HEK293 (cell line): ENCODE measurements at regions not wholly inside any gene's neighbourhood (a gene's known extent, or its start where the extent isn't known, plus 50 kb on each side); places are given as distances from the start of the nearest gene placed in this dataset.

Source experiments
- CTCF ChIA-PET: fragments of 350-600 bp; formaldehyde crosslinking; extraction: SDS; loops from one replicate; lab custom pipeline; 2021; ENCODE audit warnings: antibody characterized with exemption; lab: Yijun Ruan, JAX
- POLR2A ChIA-PET: fragments of 300-600 bp; formaldehyde crosslinking; extraction: SDS; loops from one replicate; lab custom pipeline; 2020; ENCODE audit warnings: antibody characterized with exemption, inconsistent platforms; lab: Yijun Ruan, JAX
- H3K27ac ChIP-seq: fragments of 200-500 bp; sonication (Bioruptor generic); 2 replicates; pipeline ENCODE4 v1.5.1; 2014; ENCODE audit warnings: low read depth, low read length, control low read depth, inconsistent platforms; ENCODE audit errors: extremely low read depth
- H3K36me3 ChIP-seq, 2 experiments: fragments of 200-500 bp in 1 of 2; sonication (Bioruptor generic) in 1 of 2; 1 replicate in 1 of 2; 2 replicates in 1 of 2; pipeline ENCODE4 v1.5.1; 2014 to 2017; ENCODE audit warnings: inconsistent platforms in 2 of 2, low read length in 2 of 2; ENCODE audit not compliant: control insufficient read depth in 2 of 2, insufficient read depth in 1 of 2
- H3K4me1 ChIP-seq: fragments of 200-500 bp; sonication (Bioruptor generic); 2 replicates; pipeline ENCODE4 v1.5.1; 2014; ENCODE audit warnings: mild to moderate bottlenecking, low read length, inconsistent platforms; ENCODE audit not compliant: control insufficient read depth, insufficient read depth
- H3K4me3 ChIP-seq: 2 replicates; pipeline ENCODE4 v1.5.1; 2011; ENCODE audit warnings: low read depth, mild to moderate bottlenecking, control low read depth, low read length, moderate library complexity
- H3K9me3 ChIP-seq: fragments of 200-500 bp; sonication (Bioruptor generic); 2 replicates; pipeline ENCODE4 v1.5.1; 2014; ENCODE audit warnings: low read depth, low read length, inconsistent platforms; ENCODE audit not compliant: control insufficient read depth, insufficient read depth
- BCL11A ChIP-seq: fragments of 450-650 bp; formaldehyde crosslinking; IDR thresholded peaks from 2 replicates; pipeline ENCODE4 v1.5.1; 2016; ENCODE audit warnings: low read depth, missing biosample characterization, missing genetic modification characterization
- GLIS1 ChIP-seq: fragments of 450-650 bp; formaldehyde crosslinking; IDR thresholded peaks from 2 replicates; pipeline ENCODE4 v1.5.1; 2016; ENCODE audit warnings: missing biosample characterization, missing genetic modification characterization
- GLIS2 ChIP-seq: fragments of 450-650 bp; formaldehyde crosslinking; IDR thresholded peaks from 2 replicates; pipeline ENCODE4 v1.5.1; 2016; ENCODE audit warnings: missing biosample characterization, missing genetic modification characterization
- KLF17 ChIP-seq: fragments of 450-650 bp; formaldehyde crosslinking; IDR thresholded peaks from 2 replicates; pipeline ENCODE4 v1.5.1; 2016; ENCODE audit warnings: missing biosample characterization, missing genetic modification characterization
- KLF7 ChIP-seq: fragments of 450-650 bp; formaldehyde crosslinking; IDR thresholded peaks from 2 replicates; pipeline ENCODE4 v1.5.1; 2016; ENCODE audit warnings: missing biosample characterization, missing genetic modification characterization, borderline replicate concordance
- ZEB2 ChIP-seq: fragments of 450-650 bp; formaldehyde crosslinking; IDR thresholded peaks from 2 replicates; pipeline ENCODE4 v1.5.1; 2016; ENCODE audit warnings: missing biosample characterization, missing genetic modification characterization
- ZNF132 ChIP-seq: fragments of 450-650 bp; formaldehyde crosslinking; IDR thresholded peaks from 2 replicates; pipeline ENCODE4 v1.5.1; 2017; ENCODE audit warnings: missing biosample characterization, missing genetic modification characterization, borderline replicate concordance
- ZNF157 ChIP-seq: fragments of 450-650 bp; formaldehyde crosslinking; IDR thresholded peaks from 2 replicates; pipeline ENCODE4 v1.5.1; 2016; ENCODE audit warnings: missing biosample characterization, missing genetic modification characterization
- ZNF354C ChIP-seq: fragments of 450-650 bp; formaldehyde crosslinking; IDR thresholded peaks from 2 replicates; pipeline ENCODE4 v1.5.1; 2016; ENCODE audit warnings: missing biosample characterization, missing genetic modification characterization, low read depth, borderline replicate concordance
- ZNF514 ChIP-seq: fragments of 450-650 bp; formaldehyde crosslinking; IDR thresholded peaks from 2 replicates; pipeline ENCODE4 v1.5.1; 2016; ENCODE audit warnings: missing biosample characterization, missing genetic modification characterization
- ZNF544 ChIP-seq: fragments of 450-650 bp; formaldehyde crosslinking; IDR thresholded peaks from 2 replicates; pipeline ENCODE4 v1.5.0; 2017; ENCODE audit warnings: missing biosample characterization, missing genetic modification characterization
- ZNF548 ChIP-seq: fragments of 450-650 bp; formaldehyde crosslinking; IDR thresholded peaks from 2 replicates; pipeline ENCODE4 v1.5.1; 2016; ENCODE audit warnings: missing biosample characterization, missing genetic modification characterization
- ZNF549 ChIP-seq: fragments of 450-650 bp; IDR thresholded peaks from 2 replicates; pipeline ENCODE4 v1.5.1; 2018; ENCODE audit warnings: missing biosample characterization, missing genetic modification characterization, mild to moderate bottlenecking, inconsistent platforms, moderate library complexity
- ZNF610 ChIP-seq: fragments of 450-650 bp; formaldehyde crosslinking; IDR thresholded peaks from 2 replicates; pipeline ENCODE4 v1.5.1; 2016; ENCODE audit warnings: missing biosample characterization, missing genetic modification characterization, borderline replicate concordance
- ZNF670 ChIP-seq: fragments of 450-650 bp; formaldehyde crosslinking; IDR thresholded peaks from 2 replicates; pipeline ENCODE4 v1.5.1; 2016; ENCODE audit warnings: missing biosample characterization, missing genetic modification characterization, low read depth
- TF ChIP-seq, protein P1 (sequence below): fragments of 450-650 bp; formaldehyde crosslinking; IDR thresholded peaks from 2 replicates; pipeline ENCODE4 v1.5.1; 2016; ENCODE audit warnings: missing biosample characterization, missing genetic modification characterization, borderline replicate concordance

- Histone ChIP-seq H3K4me1 (no peaks in the 10 kb centered on the region), H3K36me3 (no peaks in the 10 kb centered on the region), H3K4me3 (no peak overlapping the region), H3K9me3 (no peaks in the 10 kb centered on the region), H3K27ac (no peak overlapping the region)
- TF ChIP-seq ZNF610 (tag by site-specific recombination) (no peak), ZEB2 (no peak), ZNF354C (tag by site-specific recombination) (no peak)
- TF ChIP-seq, protein P1, sequence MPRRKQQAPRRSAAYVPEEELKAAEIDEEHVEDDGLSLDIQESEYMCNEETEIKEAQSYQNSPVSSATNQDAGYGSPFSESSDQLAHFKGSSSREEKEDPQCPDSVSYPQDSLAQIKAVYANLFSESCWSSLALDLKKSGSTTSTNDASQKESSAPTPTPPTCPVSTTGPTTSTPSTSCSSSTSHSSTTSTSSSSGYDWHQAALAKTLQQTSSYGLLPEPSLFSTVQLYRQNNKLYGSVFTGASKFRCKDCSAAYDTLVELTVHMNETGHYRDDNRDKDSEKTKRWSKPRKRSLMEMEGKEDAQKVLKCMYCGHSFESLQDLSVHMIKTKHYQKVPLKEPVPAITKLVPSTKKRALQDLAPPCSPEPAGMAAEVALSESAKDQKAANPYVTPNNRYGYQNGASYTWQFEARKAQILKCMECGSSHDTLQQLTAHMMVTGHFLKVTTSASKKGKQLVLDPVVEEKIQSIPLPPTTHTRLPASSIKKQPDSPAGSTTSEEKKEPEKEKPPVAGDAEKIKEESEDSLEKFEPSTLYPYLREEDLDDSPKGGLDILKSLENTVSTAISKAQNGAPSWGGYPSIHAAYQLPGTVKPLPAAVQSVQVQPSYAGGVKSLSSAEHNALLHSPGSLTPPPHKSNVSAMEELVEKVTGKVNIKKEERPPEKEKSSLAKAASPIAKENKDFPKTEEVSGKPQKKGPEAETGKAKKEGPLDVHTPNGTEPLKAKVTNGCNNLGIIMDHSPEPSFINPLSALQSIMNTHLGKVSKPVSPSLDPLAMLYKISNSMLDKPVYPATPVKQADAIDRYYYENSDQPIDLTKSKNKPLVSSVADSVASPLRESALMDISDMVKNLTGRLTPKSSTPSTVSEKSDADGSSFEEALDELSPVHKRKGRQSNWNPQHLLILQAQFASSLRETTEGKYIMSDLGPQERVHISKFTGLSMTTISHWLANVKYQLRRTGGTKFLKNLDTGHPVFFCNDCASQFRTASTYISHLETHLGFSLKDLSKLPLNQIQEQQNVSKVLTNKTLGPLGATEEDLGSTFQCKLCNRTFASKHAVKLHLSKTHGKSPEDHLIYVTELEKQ (tag by site-specific recombination): no peak
- ChIA-PET CTCF (no interaction called here), POLR2A (no interaction called here)
Measured at GRCh38 chr10:15455456-15455855, 84.4 kb upstream of the FAM171A1 start.

GRCh38 chr10:15453926-15454325, 82.8 kb upstream of the FAM171A1 start:
- POLR2A ChIA-PET: no interaction called here
- TF ChIP-seq KLF7 (tag by site-specific recombination) (no peak), ZNF132 (tag by site-specific recombination) (no peak), GLIS1 (tag by site-specific recombination) (no peak), ZNF544 (no peak), ZNF670 (no peak), ZNF548 (tag by site-specific recombination) (no peak)
- CTCF ChIA-PET: interaction anchor here (0.8 kb wide), 1 partner anchor 355 kb away, joined by 3 read pairs; no protein-coding TSS in a partner anchor
- H3K36me3 ChIP-seq: no peaks in the 10 kb centered on the region
- H3K27ac ChIP-seq: no peak overlapping the region
- no peak overlapping the region for H3K4me3 ChIP-seq
- no peaks in the 10 kb centered on the region for H3K4me1 ChIP-seq
- H3K9me3 ChIP-seq: no peaks in the 10 kb centered on the region

GRCh38 chr10:15453457-15453856, 82.4 kb upstream of the FAM171A1 start:
- ChIA-PET CTCF (no interaction called here), POLR2A (no interaction called here)
- Histone ChIP-seq H3K9me3 (no peaks in the 10 kb centered on the region), H3K27ac (no peak overlapping the region), H3K36me3 (no peaks in the 10 kb centered on the region), H3K4me3 (no peak overlapping the region), H3K4me1 (no peaks in the 10 kb centered on the region)
- no peak for TF ChIP-seq BCL11A (tag by site-specific recombination)
- TF ChIP-seq ZNF514 (tag by site-specific recombination): no peak
- TF ChIP-seq GLIS2 (tag by site-specific recombination): no peak
- TF ChIP-seq ZNF157: no peak
- TF ChIP-seq ZNF549 (tag by site-specific recombination): no peak
- no peak for TF ChIP-seq KLF17
